Transverse colon (tissue), 4 donors: ENCODE measurements at regions not wholly inside any gene's neighbourhood (a gene's known extent, or its start where the extent isn't known, plus 50 kb on each side); places are given as distances from the start of the nearest gene placed in this dataset.

ENCODE experiments used
- DNase-seq: peaks from one replicate; pipeline ENCODE4 v3.0.0-alpha.2; 2019
- H3K27ac ChIP-seq, 4 donors: fragments of 200-600 bp; sonication (generic); 2 replicates each; pipeline ENCODE4 v1.5.1; 2016 to 2018; ENCODE audit warnings: inconsistent platforms in 4 of 4
- H3K27me3 ChIP-seq: fragments of 200-600 bp; sonication (generic); 2 replicates; pipeline ENCODE4 v1.5.1; 2017; ENCODE audit warnings: inconsistent platforms
- H3K36me3 ChIP-seq, 4 donors: fragments of 200-600 bp; sonication (generic); 2 replicates each; pipeline ENCODE4 v1.5.1; 2017 to 2019; ENCODE audit warnings: inconsistent platforms in 4 of 4
- H3K4me1 ChIP-seq, 4 donors: fragments of 200-600 bp; sonication (generic); 2 replicates each; pipeline ENCODE4 v1.5.1; 2017 to 2020; ENCODE audit warnings: inconsistent platforms in 4 of 4
- H3K4me3 ChIP-seq, 4 donors: fragments of 200-600 bp; sonication (generic); 1 replicate in 1 of 4; 2 replicates in 3 of 4; pipeline versions ENCODE4 v1.5.1 to v1.6.1; 2017 to 2019; ENCODE audit warnings: inconsistent platforms in 4 of 4
- H3K9me3 ChIP-seq, 2 donors: fragments of 200-600 bp; sonication (generic); 2 replicates each; pipeline ENCODE4 v1.5.1; 2017 to 2019; ENCODE audit warnings: inconsistent platforms in 2 of 2
- EP300 ChIP-seq: sonication (generic); formaldehyde crosslinking; IDR thresholded peaks from one replicate; pipeline ENCODE4 v1.6.1; 2017; ENCODE audit warnings: antibody characterized with exemption, low read depth
- POLR2A ChIP-seq: fragments of 450-650 bp; IDR thresholded peaks from one replicate; pipeline ENCODE4 v1.6.1; 2016; ENCODE audit warnings: antibody characterized with exemption, mild to moderate bottlenecking, moderate library complexity
- POLR2AphosphoS5 ChIP-seq, 3 donors: sonication (generic); formaldehyde crosslinking; IDR thresholded peaks; one replicate each; pipeline ENCODE4 v1.6.1; 2016; ENCODE audit warnings: antibody characterized with exemption in 3 of 3
- WGBS, 2 donors: methylation state at CpG; one replicate each; pipeline ENCODE4 v1.1.5; 2018; ENCODE audit warnings: low coverage in 1 of 2; 5-methylcytosine and 5-hydroxymethylcytosine counted together
- in situ Hi-C, 4 donors: fragments of 200-750 bp; cut with MboI; loops; one replicate each; pipeline versions ENCODE4 v1.15.0 to v1.15.1; 2017; ENCODE audit warnings: low sequenced_read_pairs in 3 of 4, low pct_ligation_motif_present in 1 of 4, low pct_unique_long_range_greater_than_20kb in 1 of 4
- intact Hi-C: fragments of 100-400 bp; cut with DNase I; formaldehyde crosslinking; loops from one replicate; pipeline ENCODE4 v1.15.1; 2023; ENCODE audit warnings: low total_unique reads
- TF ChIP-seq, protein P1 (sequence below), 5 experiments: fragments of 200-600 bp in 3 of 5; fragments of 450-650 bp in 2 of 5; sonication (generic) in 3 of 5; IDR thresholded peaks; 1 replicate in 2 of 5; 2 replicates in 3 of 5; pipeline ENCODE4 v1.5.1; 2016 to 2017; ENCODE audit warnings: antibody characterized with exemption in 5 of 5, inconsistent platforms in 3 of 5, mild to moderate bottlenecking in 2 of 5, moderate library complexity in 1 of 5

DNA sequence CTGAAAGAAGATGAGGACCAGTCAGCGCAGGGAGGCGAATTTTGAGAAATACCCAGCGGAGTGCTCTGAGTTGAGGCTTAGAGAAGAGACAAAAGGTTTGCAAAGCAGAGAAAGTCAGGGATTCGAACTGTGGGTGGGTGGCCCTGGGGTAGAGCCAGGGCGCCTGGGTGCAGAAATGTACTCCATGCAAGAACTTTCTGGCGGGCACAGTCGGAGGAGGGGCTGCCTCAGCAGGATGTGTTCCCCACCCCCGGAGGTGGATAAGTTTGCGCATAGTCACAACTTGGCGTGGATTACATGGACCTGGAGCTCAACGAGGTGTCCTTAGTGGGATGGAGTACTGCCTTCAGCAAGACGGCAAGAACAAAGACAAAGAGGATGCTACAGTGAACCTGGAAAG is 117.3 kb upstream of the ALDH1A3 start:
- Histone ChIP-seq H3K9me3 (no peaks in the 10 kb centered on the region), H3K36me3 (no peaks in the 10 kb centered on the region), H3K27me3 (no peaks in the 10 kb centered on the region), H3K4me1 (peaks cover 0 to 15% (median 7%) of the 10 kb centered on the region in 4 donors), H3K27ac (no peak overlapping the region), H3K4me3 (no peak overlapping the region)
- DNase-seq = no peak
- WGBS, 2 donors = 83 to 86% methylated on average over 5 to 12 of the region's 12 CpGs
- no peak for TF ChIP-seq EP300
- TF ChIP-seq POLR2A = no peak
- no peak for TF ChIP-seq POLR2AphosphoS5 (IDR thresholded peaks at IDR 0.05)
- TF ChIP-seq, protein P1, sequence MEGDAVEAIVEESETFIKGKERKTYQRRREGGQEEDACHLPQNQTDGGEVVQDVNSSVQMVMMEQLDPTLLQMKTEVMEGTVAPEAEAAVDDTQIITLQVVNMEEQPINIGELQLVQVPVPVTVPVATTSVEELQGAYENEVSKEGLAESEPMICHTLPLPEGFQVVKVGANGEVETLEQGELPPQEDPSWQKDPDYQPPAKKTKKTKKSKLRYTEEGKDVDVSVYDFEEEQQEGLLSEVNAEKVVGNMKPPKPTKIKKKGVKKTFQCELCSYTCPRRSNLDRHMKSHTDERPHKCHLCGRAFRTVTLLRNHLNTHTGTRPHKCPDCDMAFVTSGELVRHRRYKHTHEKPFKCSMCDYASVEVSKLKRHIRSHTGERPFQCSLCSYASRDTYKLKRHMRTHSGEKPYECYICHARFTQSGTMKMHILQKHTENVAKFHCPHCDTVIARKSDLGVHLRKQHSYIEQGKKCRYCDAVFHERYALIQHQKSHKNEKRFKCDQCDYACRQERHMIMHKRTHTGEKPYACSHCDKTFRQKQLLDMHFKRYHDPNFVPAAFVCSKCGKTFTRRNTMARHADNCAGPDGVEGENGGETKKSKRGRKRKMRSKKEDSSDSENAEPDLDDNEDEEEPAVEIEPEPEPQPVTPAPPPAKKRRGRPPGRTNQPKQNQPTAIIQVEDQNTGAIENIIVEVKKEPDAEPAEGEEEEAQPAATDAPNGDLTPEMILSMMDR (IDR thresholded peaks at IDR 0.05) = no peak
- in situ Hi-C loops (no loop called here), intact Hi-C loops (no loop called here)

DNA sequence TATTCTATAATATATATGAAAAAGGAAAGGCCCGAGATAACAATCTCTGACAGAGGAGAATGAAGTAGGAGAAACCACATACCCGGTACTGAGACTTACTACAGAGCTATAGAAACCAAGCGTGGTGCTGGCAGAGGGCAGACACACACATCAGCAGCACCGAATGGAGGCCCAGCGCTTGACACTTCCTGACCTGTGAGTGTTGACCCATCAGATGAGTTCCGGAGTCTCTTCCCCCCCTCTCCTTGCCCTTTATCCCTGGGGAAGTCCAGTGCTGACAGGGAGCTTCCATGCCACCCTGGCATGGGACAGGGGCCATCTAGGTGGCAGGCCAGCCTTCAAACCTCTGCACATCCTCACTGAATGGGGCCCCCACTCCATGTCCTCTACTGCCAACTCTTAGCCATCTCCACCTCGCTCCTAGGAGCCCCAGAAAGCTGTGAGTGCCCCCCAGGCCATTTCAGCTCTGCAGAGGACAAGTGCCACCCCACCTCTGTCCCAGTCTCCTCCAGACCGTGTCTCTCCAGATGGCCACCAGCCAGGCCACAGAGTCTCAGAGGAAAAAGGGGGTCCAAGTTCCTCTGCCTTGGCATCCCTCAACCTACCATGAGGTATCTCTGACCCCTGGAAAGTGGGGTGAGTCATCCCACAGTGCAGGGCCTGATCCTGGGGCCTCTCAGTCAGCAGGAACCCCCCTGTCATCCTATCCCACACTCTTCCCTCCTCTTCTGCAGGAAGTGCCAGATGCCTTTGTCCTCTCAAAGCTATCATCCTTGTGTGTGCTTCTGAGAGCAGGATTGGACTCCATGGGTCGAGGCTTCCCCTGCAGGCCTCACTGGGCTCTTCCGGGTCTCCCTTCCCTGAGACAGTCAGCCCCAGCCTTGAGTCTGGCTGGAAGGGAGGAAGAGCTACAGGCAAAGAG is 116.5 kb upstream of the ALDH1A3 start:
- no peak overlapping the region for H3K4me3 ChIP-seq
- TF ChIP-seq POLR2AphosphoS5 (IDR thresholded peaks at IDR 0.05) (no peak), POLR2A (no peak), EP300 (no peak)
- TF ChIP-seq, protein P1 (IDR thresholded peaks at IDR 0.05) = no peak

DNA sequence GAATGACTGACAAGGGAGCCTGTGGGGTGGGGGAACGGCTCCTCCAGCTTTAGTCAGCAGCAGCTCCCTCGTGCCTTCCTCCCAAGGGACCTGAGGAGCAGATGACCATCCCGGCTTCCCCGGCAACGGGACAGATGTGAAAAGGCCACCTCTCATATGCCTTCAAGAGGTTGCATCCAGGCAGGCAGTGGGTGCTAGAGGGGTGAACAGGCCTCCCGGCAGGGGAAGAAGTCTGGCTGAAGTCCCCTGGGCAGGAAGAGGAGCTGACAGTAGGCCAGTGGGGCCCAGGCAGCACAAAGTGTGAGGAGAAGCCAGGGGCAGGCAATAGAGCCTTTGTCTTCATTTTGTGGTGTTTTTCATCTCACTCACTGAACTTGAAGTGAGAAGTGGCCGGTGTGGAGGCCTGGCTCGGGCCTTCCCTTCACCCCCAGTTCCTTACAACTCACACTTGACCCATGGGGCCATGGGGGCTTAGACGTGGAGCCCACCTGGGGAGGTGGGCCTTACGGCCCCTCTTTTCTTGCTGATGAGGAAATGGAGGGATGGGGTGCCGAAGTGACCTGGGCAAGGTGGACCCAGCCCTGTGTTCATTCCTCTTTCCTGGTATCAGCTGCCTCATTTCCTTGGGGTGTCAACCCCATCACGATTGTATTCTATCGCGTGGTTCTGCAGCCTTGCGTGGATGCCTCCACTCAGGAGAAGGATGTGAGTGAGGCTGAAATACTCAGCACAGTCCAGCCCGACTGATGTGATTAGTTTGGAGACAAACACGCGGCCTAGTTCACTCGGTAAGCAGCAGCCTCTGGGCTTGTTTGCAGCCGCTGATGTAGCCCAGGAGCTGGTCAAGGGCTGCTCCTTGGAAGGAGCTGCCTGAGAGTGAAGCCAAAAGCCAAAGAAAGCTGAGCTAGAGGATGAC is 115.5 kb upstream of the ALDH1A3 start:
- Histone ChIP-seq H3K4me3 (no peak overlapping the region), H3K9me3 (no peaks in the 10 kb centered on the region), H3K27me3 (no peaks in the 10 kb centered on the region), H3K27ac (no peak overlapping the region), H3K36me3 (no peaks in the 10 kb centered on the region), H3K4me1 (peaks cover 0 to 13% (median 5%) of the 10 kb centered on the region in 4 donors)
- in situ Hi-C loops (no loop called here), intact Hi-C loops (no loop called here)
- WGBS, 2 donors = 86% methylated on average over 20 of the region's 20 CpGs; no CpG with 5 or more reads in 1 of the 2 donors
- TF ChIP-seq POLR2AphosphoS5 (IDR thresholded peaks at IDR 0.05) (no peak), EP300 (no peak), POLR2A (no peak)
- DNase-seq = no peak

More for the DNA sequence above, 116.5 kb upstream of the ALDH1A3 start:
- H3K36me3 ChIP-seq = no peaks in the 10 kb centered on the region
- H3K27ac ChIP-seq = no peak overlapping the region
- WGBS, 2 donors = 79 to 86% methylated on average over 5 to 10 of the region's 10 CpGs
- no peak for DNase-seq
- H3K27me3 ChIP-seq = no peaks in the 10 kb centered on the region
- intact Hi-C loops (no loop called here), in situ Hi-C loops (no loop called here)
- peaks cover 0 to 15% (median 7%) of the 10 kb centered on the region in 4 donors for H3K4me1 ChIP-seq
- H3K9me3 ChIP-seq = no peaks in the 10 kb centered on the region

DNA sequence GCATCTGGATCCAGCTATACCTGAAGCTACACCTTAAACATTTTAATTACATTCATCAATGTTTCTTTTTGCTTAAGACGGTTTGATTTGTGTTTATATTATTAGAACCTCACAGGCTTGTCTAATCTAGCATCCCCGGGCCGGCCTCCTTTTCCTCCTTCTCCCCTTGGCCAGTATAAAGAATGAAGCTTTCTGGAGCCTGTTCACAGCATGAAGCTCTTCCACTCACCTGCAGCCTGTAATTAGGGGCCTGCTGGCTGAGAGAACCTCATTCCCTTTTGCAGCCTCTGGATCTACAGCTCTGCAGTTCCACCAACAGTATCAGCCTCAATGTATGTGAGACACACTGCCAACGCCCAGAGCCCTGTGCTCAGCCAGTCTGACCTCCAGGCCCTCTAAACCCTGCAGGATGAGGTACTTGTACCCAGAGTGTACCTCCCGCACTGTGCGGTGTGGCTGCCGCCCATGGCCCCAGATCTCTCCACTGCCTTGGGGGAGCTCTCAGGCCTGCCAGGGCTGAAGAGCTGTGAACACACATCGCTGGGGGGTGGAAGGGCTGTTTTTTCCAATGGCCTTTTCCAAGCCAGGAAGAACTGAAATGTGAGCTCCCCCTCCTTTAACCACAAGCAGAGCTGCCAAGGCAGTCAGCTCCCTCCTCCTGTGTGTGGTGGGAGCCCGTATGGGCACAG is 114.7 kb upstream of the ALDH1A3 start:
- no peaks in the 10 kb centered on the region for H3K27me3 ChIP-seq
- no peak for DNase-seq
- WGBS, 2 donors = 70 to 80% methylated on average over 1 to 9 of the region's 9 CpGs
- H3K27ac ChIP-seq = no peak overlapping the region
- intact Hi-C loops (no loop called here), in situ Hi-C loops (no loop called here)
- peaks cover 0 to 6% (median 1%) of the 10 kb centered on the region in 4 donors for H3K4me1 ChIP-seq
- TF ChIP-seq, protein P1 (IDR thresholded peaks at IDR 0.05) = no peak
- TF ChIP-seq POLR2A (no peak), POLR2AphosphoS5 (IDR thresholded peaks at IDR 0.05) (no peak), EP300 (no peak)
- no peaks in the 10 kb centered on the region for H3K36me3 ChIP-seq
- no peak overlapping the region for H3K4me3 ChIP-seq
- no peaks in the 10 kb centered on the region for H3K9me3 ChIP-seq
